ENCODE measurements at regions not wholly inside any gene's neighbourhood (a gene's known extent, or its start where the extent isn't known, plus 50 kb on each side); places are given as distances from the start of the nearest gene placed in this dataset.

- H3K9me3 ChIP-seq (ENCODE audit: control insufficient read depth, insufficient read depth, low read depth, low read length): no peaks in the 10 kb centered on the region
- no peak overlapping the region for H3K4me3 ChIP-seq (ENCODE audit: low read depth, low read length)
- no peak for TF ChIP-seq ZNF600 (tag by site-specific recombination; IDR thresholded peaks at IDR 0.05)
- TF ChIP-seq, protein P1, sequence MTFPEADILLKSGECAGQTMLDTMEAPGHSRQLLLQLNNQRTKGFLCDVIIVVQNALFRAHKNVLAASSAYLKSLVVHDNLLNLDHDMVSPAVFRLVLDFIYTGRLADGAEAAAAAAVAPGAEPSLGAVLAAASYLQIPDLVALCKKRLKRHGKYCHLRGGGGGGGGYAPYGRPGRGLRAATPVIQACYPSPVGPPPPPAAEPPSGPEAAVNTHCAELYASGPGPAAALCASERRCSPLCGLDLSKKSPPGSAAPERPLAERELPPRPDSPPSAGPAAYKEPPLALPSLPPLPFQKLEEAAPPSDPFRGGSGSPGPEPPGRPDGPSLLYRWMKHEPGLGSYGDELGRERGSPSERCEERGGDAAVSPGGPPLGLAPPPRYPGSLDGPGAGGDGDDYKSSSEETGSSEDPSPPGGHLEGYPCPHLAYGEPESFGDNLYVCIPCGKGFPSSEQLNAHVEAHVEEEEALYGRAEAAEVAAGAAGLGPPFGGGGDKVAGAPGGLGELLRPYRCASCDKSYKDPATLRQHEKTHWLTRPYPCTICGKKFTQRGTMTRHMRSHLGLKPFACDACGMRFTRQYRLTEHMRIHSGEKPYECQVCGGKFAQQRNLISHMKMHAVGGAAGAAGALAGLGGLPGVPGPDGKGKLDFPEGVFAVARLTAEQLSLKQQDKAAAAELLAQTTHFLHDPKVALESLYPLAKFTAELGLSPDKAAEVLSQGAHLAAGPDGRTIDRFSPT (tag by site-specific recombination; IDR thresholded peaks at IDR 0.05): no peak
- TF ChIP-seq REPIN1 (tag by site-specific recombination; IDR thresholded peaks at IDR 0.05; ENCODE audit: low read depth): no peak
- TF ChIP-seq ZNF664 (tag by site-specific recombination; IDR thresholded peaks at IDR 0.05): no peak
- no peak for TF ChIP-seq ZNF768 (tag by site-specific recombination; IDR thresholded peaks at IDR 0.05)
- TF ChIP-seq ZNF211 (tag by site-specific recombination; IDR thresholded peaks at IDR 0.05; ENCODE audit: low read depth): no peak
- TF ChIP-seq, protein P2, sequence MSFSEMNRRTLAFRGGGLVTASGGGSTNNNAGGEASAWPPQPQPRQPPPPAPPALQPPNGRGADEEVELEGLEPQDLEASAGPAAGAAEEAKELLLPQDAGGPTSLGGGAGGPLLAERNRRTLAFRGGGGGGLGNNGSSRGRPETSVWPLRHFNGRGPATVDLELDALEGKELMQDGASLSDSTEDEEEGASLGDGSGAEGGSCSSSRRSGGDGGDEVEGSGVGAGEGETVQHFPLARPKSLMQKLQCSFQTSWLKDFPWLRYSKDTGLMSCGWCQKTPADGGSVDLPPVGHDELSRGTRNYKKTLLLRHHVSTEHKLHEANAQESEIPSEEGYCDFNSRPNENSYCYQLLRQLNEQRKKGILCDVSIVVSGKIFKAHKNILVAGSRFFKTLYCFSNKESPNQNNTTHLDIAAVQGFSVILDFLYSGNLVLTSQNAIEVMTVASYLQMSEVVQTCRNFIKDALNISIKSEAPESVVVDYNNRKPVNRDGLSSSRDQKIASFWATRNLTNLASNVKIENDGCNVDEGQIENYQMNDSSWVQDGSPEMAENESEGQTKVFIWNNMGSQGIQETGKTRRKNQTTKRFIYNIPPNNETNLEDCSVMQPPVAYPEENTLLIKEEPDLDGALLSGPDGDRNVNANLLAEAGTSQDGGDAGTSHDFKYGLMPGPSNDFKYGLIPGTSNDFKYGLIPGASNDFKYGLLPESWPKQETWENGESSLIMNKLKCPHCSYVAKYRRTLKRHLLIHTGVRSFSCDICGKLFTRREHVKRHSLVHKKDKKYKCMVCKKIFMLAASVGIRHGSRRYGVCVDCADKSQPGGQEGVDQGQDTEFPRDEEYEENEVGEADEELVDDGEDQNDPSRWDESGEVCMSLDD (tag by site-specific recombination; IDR thresholded peaks at IDR 0.05): no peak
- no peak for TF ChIP-seq ZNF792 (tag by site-specific recombination; IDR thresholded peaks at IDR 0.05)
- no peak for TF ChIP-seq ZNF777 (tag by site-specific recombination; IDR thresholded peaks at IDR 0.05; ENCODE audit: borderline replicate concordance)
- TF ChIP-seq KLF7 (tag by site-specific recombination; IDR thresholded peaks at IDR 0.05; ENCODE audit: borderline replicate concordance): no peak
- POLR2A ChIA-PET: no interaction called here
- H3K4me1 ChIP-seq (ENCODE audit: control insufficient read depth, insufficient read depth, low read length): no peaks in the 10 kb centered on the region
- no peaks in the 10 kb centered on the region for H3K36me3 ChIP-seq (ENCODE audit: control insufficient read depth in 2 of 2, insufficient read depth in 1 of 2, low read length in 2 of 2)
- H3K27ac ChIP-seq (ENCODE audit: extremely low read depth, low read depth, low read length): no peak overlapping the region
- CTCF ChIA-PET: no interaction called here
These were observed 63.6 kb upstream of the SH3RF3 start for GRCh38 chr2:109065391-109065734.

- TF ChIP-seq ZNF785 (tag by site-specific recombination; IDR thresholded peaks at IDR 0.05) (no peak), ZNF19 (tag by site-specific recombination; IDR thresholded peaks at IDR 0.05; ENCODE audit: low read depth) (no peak)
- ChIA-PET POLR2A (no interaction called here), CTCF (no interaction called here)
- no peaks in the 10 kb centered on the region for H3K4me1 ChIP-seq (ENCODE audit: control insufficient read depth, insufficient read depth, low read length)
- H3K36me3 ChIP-seq (ENCODE audit: control insufficient read depth in 2 of 2, insufficient read depth in 1 of 2, low read length in 2 of 2): no peaks in the 10 kb centered on the region
- H3K4me3 ChIP-seq (ENCODE audit: low read depth, low read length): no peak overlapping the region
- H3K9me3 ChIP-seq (ENCODE audit: control insufficient read depth, insufficient read depth, low read depth, low read length): no peaks in the 10 kb centered on the region
- H3K27ac ChIP-seq (ENCODE audit: extremely low read depth, low read depth, low read length): no peak overlapping the region
These were observed 64.2 kb upstream of the SH3RF3 start for GRCh38 chr2:109064660-109065390.

- TF ChIP-seq ZFHX2 (tag by site-specific recombination; conservative IDR thresholded peaks at IDR 0.05) (peak; percentile 75), ZBTB44 (tag by site-specific recombination; IDR thresholded peaks at IDR 0.05) (peak; percentile 76), ZNF521 (tag by site-specific recombination; IDR thresholded peaks at IDR 0.05) (no peak), ZIC2 (tag by site-specific recombination; IDR thresholded peaks at IDR 0.05) (peak; percentile 68), ZNF560 (tag by site-specific recombination; IDR thresholded peaks at IDR 0.05; ENCODE audit: borderline replicate concordance) (no peak), EGR2 (tag by site-specific recombination; IDR thresholded peaks at IDR 0.05; ENCODE audit: low read depth) (peak; percentile 61; the same call in 1 of the 2 replicates)
- TF ChIP-seq, protein P1 (tag by site-specific recombination; IDR thresholded peaks at IDR 0.05): no peak
- Histone ChIP-seq H3K36me3 (ENCODE audit: control insufficient read depth in 2 of 2, insufficient read depth in 1 of 2, low read length in 2 of 2) (no peaks in the 10 kb centered on the region), H3K4me1 (ENCODE audit: control insufficient read depth, insufficient read depth, low read length) (peaks cover 5% of the 10 kb centered on the region), H3K9me3 (ENCODE audit: control insufficient read depth, insufficient read depth, low read depth, low read length) (no peaks in the 10 kb centered on the region), H3K27ac (ENCODE audit: extremely low read depth, low read depth, low read length) (no peak overlapping the region), H3K4me3 (ENCODE audit: low read depth, low read length) (no peak overlapping the region)
- ChIA-PET POLR2A (no interaction called here), CTCF (no interaction called here)
These were observed 65.9 kb upstream of the SH3RF3 start for GRCh38 chr2:109062859-109063700.
